ENCODE measurements at regions not wholly inside any gene's neighbourhood (a gene's known extent, or its start where the extent isn't known, plus 50 kb on each side); places are given as distances from the start of the nearest gene placed in this dataset.

DNA sequence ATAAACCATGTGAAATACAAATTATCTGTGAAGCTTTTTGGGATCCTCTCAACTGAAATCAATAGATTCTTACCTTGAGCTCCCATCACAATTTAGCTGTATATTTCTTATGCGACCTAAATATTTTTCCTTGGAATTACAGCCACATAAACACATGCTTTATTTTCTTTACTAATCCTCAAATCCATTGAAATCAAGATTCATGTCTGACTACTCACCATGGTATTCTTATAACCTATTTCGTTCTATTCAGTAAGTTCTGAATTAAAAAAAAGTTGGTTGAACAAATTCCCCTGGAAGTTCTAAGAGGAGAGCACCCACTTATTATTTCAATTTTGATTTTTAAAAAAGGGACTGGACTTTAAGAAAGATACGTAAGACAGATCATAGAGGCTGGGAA is 292.1 kb upstream of the ATP2B1 start:
- Histone ChIP-seq H3K36me3 (no peaks in the 10 kb centered on the region), H3K4me1 (no peaks in the 10 kb centered on the region), H3K9me3 (no peaks in the 10 kb centered on the region), H3K4me3 (no peak overlapping the region), H3K27ac (no peak overlapping the region), H3K27me3 (replicated peaks in 1 of 7) (no peaks in the 10 kb centered on the region)
- intact Hi-C loops (cut with DNase I; ENCODE audit: low total_unique reads): no loop called here
- TF ChIP-seq, protein P1, sequence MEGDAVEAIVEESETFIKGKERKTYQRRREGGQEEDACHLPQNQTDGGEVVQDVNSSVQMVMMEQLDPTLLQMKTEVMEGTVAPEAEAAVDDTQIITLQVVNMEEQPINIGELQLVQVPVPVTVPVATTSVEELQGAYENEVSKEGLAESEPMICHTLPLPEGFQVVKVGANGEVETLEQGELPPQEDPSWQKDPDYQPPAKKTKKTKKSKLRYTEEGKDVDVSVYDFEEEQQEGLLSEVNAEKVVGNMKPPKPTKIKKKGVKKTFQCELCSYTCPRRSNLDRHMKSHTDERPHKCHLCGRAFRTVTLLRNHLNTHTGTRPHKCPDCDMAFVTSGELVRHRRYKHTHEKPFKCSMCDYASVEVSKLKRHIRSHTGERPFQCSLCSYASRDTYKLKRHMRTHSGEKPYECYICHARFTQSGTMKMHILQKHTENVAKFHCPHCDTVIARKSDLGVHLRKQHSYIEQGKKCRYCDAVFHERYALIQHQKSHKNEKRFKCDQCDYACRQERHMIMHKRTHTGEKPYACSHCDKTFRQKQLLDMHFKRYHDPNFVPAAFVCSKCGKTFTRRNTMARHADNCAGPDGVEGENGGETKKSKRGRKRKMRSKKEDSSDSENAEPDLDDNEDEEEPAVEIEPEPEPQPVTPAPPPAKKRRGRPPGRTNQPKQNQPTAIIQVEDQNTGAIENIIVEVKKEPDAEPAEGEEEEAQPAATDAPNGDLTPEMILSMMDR (IDR thresholded peaks at IDR 0.05 in 8 of 11, conservative IDR thresholded peaks at IDR 0.05 in 3 of 11): no peak
- TF ChIP-seq POLR2AphosphoS5 (IDR thresholded peaks at IDR 0.05) (no peak), POLR2A (IDR thresholded peaks at IDR 0.05) (no peak)
- WGBS, 5 donors: 91 to 96% (median 93%) methylated on average over 3 of the region's 3 CpGs
- no peak for DNase-seq

DNA sequence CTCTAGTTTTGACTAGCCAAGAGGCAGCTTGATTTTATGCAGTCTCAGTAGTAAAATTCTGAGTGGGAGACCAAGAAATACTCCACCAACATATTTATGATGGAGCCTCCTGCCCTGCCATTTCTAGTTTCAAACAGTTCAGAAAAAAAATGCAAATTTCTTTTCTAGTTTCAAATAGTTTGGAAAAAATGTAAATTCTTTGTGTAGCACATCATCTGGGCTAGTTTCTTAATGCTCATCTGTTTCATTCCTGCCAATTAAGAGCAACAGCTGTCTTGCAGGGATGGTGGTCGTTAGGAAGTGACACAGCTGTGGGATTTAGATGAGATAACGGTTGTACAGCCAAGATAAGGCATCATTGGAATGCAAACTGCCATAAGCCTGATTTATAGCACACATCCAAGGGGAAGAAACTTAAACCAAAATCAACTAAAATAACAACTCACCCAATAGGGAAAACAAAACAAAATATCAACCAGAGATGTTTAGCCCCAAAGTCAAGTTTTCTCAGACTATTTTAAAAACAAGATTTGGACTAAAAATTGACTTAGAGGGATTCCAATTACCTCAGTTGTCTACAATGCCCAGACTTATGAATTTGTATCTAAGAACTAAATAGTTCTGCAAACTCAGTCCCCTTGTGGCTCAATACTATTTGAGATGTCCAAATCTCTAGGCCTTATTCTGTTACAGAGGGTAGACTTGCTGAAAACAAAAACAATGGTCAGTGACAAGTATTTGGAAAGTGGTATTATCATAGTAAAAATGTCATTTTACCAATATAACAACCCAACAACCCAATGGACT is 291.3 kb upstream of the ATP2B1 start:
- intact Hi-C loops (cut with DNase I; ENCODE audit: low total_unique reads): no loop called here
- DNase-seq: no peak
- Histone ChIP-seq H3K4me1 (no peaks in the 10 kb centered on the region), H3K27ac (peak overlapping the region in 1 of 8 donors; percentile 26), H3K36me3 (no peaks in the 10 kb centered on the region), H3K9me3 (no peaks in the 10 kb centered on the region), H3K4me3 (no peak overlapping the region), H3K27me3 (replicated peaks in 1 of 7) (no peaks in the 10 kb centered on the region)
- WGBS, 5 donors: 20 to 34% (median 32%) methylated on average over 2 of the region's 2 CpGs
- TF ChIP-seq POLR2A (IDR thresholded peaks at IDR 0.05) (no peak), POLR2AphosphoS5 (IDR thresholded peaks at IDR 0.05) (no peak)
- TF ChIP-seq, protein P1 (IDR thresholded peaks at IDR 0.05 in 8 of 11, conservative IDR thresholded peaks at IDR 0.05 in 3 of 11): no peak

DNA sequence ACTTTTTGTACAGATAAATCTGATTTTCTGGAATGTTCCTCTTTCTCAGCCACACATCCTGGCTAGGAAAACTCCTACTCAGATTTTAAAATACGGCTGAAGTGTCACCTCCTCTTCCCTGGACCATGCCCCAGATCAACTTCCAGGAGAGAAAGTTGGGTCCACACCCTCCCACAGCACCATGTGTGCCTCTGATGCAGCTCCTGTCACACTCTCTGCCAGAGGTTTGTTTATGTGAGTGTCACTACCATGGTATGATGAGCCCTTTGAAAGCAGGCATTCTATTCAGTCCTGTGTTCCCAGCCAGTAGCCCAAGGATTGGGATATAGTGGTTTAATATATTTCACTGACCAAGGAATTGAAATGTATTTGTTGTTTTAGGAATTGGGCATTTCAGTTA is 287.2 kb upstream of the ATP2B1 start:
- intact Hi-C loops (cut with DNase I; ENCODE audit: low total_unique reads): no loop called here
- Histone ChIP-seq H3K36me3 (no peaks in the 10 kb centered on the region), H3K27me3 (replicated peaks in 1 of 7) (no peaks in the 10 kb centered on the region), H3K4me3 (no peak overlapping the region), H3K9me3 (no peaks in the 10 kb centered on the region), H3K4me1 (peaks cover 10 to 20% (median 15%) of the 10 kb centered on the region in 6 donors), H3K27ac (no peak overlapping the region)
- TF ChIP-seq POLR2A (IDR thresholded peaks at IDR 0.05) (no peak), POLR2AphosphoS5 (IDR thresholded peaks at IDR 0.05) (no peak)
- TF ChIP-seq, protein P1 (IDR thresholded peaks at IDR 0.05 in 8 of 11, conservative IDR thresholded peaks at IDR 0.05 in 3 of 11): no peak
- WGBS, 5 donors: 49 to 81% (median 59%) methylated on average over 1 of the region's 1 CpG
- DNase-seq: no peak

DNA sequence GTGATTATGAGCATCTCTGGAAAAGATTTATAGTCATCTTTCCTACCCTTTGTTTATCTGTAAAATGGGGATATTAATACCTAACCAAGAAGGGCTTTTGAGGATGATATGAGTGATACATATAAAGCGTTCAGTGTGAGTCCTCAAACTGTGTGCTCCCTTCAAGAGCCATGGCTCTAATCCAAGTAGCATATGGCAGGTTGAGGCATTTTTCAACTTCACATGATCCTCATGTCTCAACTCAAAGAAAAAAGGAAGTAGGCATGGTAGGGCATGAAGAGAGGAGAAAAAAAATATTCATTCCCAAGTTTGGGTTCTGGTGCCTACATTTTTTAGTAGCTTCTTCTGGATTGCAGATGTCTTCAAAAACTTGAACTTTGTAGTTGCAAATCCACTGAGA is 286.3 kb upstream of the ATP2B1 start:
- Histone ChIP-seq H3K4me1 (peaks cover 10 to 20% (median 15%) of the 10 kb centered on the region in 6 donors), H3K9me3 (no peaks in the 10 kb centered on the region), H3K36me3 (no peaks in the 10 kb centered on the region), H3K27me3 (replicated peaks in 1 of 7) (no peaks in the 10 kb centered on the region), H3K27ac (no peak overlapping the region), H3K4me3 (no peak overlapping the region)
- no peak for TF ChIP-seq POLR2AphosphoS5 (IDR thresholded peaks at IDR 0.05)
- 78 to 100% (median 90%) methylated on average over 1 of the region's 1 CpG for WGBS, 5 donors
- no peak for DNase-seq
- intact Hi-C loops (cut with DNase I; ENCODE audit: low total_unique reads): no loop called here

Data from spleen (tissue), 11 donors.